Activated T-helper 2 cell treated with anti-CD3 and anti-CD28 coated beads, Interferon-gamma antibody, Interleukin-2, Interleukin-4, amounts not matched to agents 10 μg/mL and 5 μg/mL and 100 μg/mL, durations not matched to agents 14 hours and 24 hours and 36 hours (primary cell): ENCODE measurements at regions not wholly inside any gene's neighbourhood (a gene's known extent, or its start where the extent isn't known, plus 50 kb on each side); places are given as distances from the start of the nearest gene placed in this dataset.

Source experiments
- DNase-seq: peaks from one replicate; pipeline ENCODE4 v3.0.0; 2021; ENCODE audit warnings: low spot score
- H3K27ac Mint-ChIP-seq: one replicate; pipeline ENCODE4 v1.8.0; 2021; ENCODE audit warnings: mixed read lengths
- H3K27me3 Mint-ChIP-seq: one replicate; pipeline ENCODE4 v1.8.0; 2021; ENCODE audit warnings: low read depth, mixed read lengths
- H3K36me3 Mint-ChIP-seq: one replicate; pipeline ENCODE4 v1.8.0; 2021; ENCODE audit warnings: low read depth, mixed read lengths
- H3K4me1 Mint-ChIP-seq: one replicate; pipeline ENCODE4 v1.8.0; 2021; ENCODE audit warnings: low read depth, mixed read lengths
- H3K4me3 Mint-ChIP-seq: one replicate; pipeline ENCODE4 v1.8.0; 2021; ENCODE audit warnings: low read depth, mild to moderate bottlenecking, moderate library complexity, mixed read lengths
- H3K9me3 Mint-ChIP-seq: one replicate; pipeline ENCODE4 v1.8.0; 2021; ENCODE audit warnings: mixed read lengths
- intact Hi-C: fragments of 100-400 bp; cut with micrococcal nuclease; formaldehyde crosslinking; loops from one replicate; pipeline ENCODE4 v1.15.1; 2023

- no peak overlapping the region for H3K27ac Mint-ChIP-seq
- H3K27me3 Mint-ChIP-seq = no peaks in the 10 kb centered on the region
- H3K4me1 Mint-ChIP-seq = no peaks in the 10 kb centered on the region
- no peaks in the 10 kb centered on the region for H3K36me3 Mint-ChIP-seq
- no peak for DNase-seq
- intact Hi-C loops = no loop called here
- no peaks in the 10 kb centered on the region for H3K9me3 Mint-ChIP-seq
- no peak overlapping the region for H3K4me3 Mint-ChIP-seq
Observed at GRCh38 chr6:22886650-22887581, 317.6 kb downstream of the HDGFL1 start.

DNA sequence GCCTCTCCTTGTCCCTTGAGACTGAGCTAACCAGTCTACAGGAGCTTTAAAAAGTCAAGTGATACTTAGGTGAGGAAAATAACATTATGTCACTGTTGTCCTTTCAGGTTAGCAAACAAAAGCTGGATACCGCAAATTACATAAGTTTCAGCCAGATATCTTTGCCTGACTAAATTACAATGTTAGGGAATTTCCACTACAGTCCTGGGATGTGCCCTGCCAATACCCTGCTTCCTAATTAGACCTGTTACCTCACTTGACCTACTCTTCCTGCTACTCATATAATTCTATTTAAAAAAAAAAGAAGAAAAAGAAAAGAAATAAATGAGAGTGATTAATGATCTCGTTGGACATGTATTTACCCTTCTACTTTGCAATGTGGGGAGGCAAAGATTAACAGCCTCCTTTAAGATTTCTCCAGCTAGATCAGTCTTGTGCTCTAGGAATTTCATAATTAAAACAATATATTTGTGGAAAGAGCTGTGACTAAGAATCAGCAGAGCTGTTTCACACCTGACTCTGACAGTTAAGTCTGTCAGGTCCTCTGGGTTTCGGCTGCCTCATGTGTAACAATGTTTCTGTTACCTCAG, 318.9 kb downstream of the HDGFL1 start:
- H3K27ac Mint-ChIP-seq = no peak overlapping the region
- intact Hi-C loops = no loop called here
- DNase-seq = no peak
- no peaks in the 10 kb centered on the region for H3K4me1 Mint-ChIP-seq
- H3K9me3 Mint-ChIP-seq = no peaks in the 10 kb centered on the region
- no peaks in the 10 kb centered on the region for H3K27me3 Mint-ChIP-seq
- no peak overlapping the region for H3K4me3 Mint-ChIP-seq
- H3K36me3 Mint-ChIP-seq = no peaks in the 10 kb centered on the region

GRCh38 chr6:22891934-22892333, 322.6 kb downstream of the HDGFL1 start:
- H3K9me3 Mint-ChIP-seq = no peaks in the 10 kb centered on the region
- H3K36me3 Mint-ChIP-seq = no peaks in the 10 kb centered on the region
- no peaks in the 10 kb centered on the region for H3K4me1 Mint-ChIP-seq
- H3K4me3 Mint-ChIP-seq = no peak overlapping the region
- DNase-seq = no peak
- no peak overlapping the region for H3K27ac Mint-ChIP-seq
- intact Hi-C loops = no loop called here
- no peaks in the 10 kb centered on the region for H3K27me3 Mint-ChIP-seq

GRCh38 chr6:22892452-22892851, 323.1 kb downstream of the HDGFL1 start:
- intact Hi-C loops = no loop called here
- Mint-ChIP-seq H3K27ac (no peak overlapping the region), H3K4me1 (no peaks in the 10 kb centered on the region), H3K4me3 (no peak overlapping the region), H3K27me3 (no peaks in the 10 kb centered on the region), H3K9me3 (no peaks in the 10 kb centered on the region), H3K36me3 (no peaks in the 10 kb centered on the region)
- DNase-seq = no peak

GRCh38 chr6:22896696-22897095, 327.3 kb downstream of the HDGFL1 start:
- Mint-ChIP-seq H3K4me3 (no peak overlapping the region), H3K27ac (no peak overlapping the region), H3K4me1 (no peaks in the 10 kb centered on the region), H3K9me3 (no peaks in the 10 kb centered on the region), H3K36me3 (no peaks in the 10 kb centered on the region), H3K27me3 (no peaks in the 10 kb centered on the region)
- intact Hi-C loops = no loop called here
- DNase-seq = no peak

- H3K9me3 Mint-ChIP-seq = no peaks in the 10 kb centered on the region
- no peak overlapping the region for H3K4me3 Mint-ChIP-seq
- DNase-seq = no peak
- H3K36me3 Mint-ChIP-seq = no peaks in the 10 kb centered on the region
- no peaks in the 10 kb centered on the region for H3K27me3 Mint-ChIP-seq
- intact Hi-C loops = no loop called here
- no peak overlapping the region for H3K27ac Mint-ChIP-seq
- no peaks in the 10 kb centered on the region for H3K4me1 Mint-ChIP-seq
Observed at GRCh38 chr6:22899426-22899825, 330.1 kb downstream of the HDGFL1 start.

GRCh38 chr6:22903826-22904225, 334.5 kb downstream of the HDGFL1 start:
- intact Hi-C loops = no loop called here
- H3K4me3 Mint-ChIP-seq = no peak overlapping the region
- no peaks in the 10 kb centered on the region for H3K27me3 Mint-ChIP-seq
- no peak for DNase-seq
- H3K27ac Mint-ChIP-seq = no peak overlapping the region
- H3K4me1 Mint-ChIP-seq = no peaks in the 10 kb centered on the region
- no peaks in the 10 kb centered on the region for H3K9me3 Mint-ChIP-seq
- no peaks in the 10 kb centered on the region for H3K36me3 Mint-ChIP-seq

DNA sequence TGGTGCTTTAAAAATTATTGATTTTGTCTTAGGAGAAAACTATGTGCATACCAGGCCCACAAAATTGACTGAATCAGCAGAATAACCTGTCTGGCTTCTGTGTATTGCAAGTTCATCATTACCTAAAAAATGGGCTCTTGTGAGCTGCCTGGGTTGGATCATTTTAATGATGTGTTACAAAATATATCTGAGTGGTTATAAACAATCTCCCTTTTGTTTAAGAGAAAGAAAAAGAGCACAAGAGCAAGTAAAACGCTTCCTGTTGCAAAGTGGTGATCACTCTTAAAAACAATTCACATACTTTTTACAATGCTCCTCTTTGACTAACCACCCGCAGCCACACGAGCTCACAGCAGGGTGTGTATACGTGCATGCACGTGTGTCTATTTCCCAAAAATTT, 335.1 kb downstream of the HDGFL1 start:
- no peaks in the 10 kb centered on the region for H3K4me1 Mint-ChIP-seq
- no peak overlapping the region for H3K27ac Mint-ChIP-seq
- H3K4me3 Mint-ChIP-seq = no peak overlapping the region
- no peaks in the 10 kb centered on the region for H3K27me3 Mint-ChIP-seq
- H3K9me3 Mint-ChIP-seq = no peaks in the 10 kb centered on the region
- no peak for DNase-seq
- no peaks in the 10 kb centered on the region for H3K36me3 Mint-ChIP-seq
- intact Hi-C loops = no loop called here

- Mint-ChIP-seq H3K4me3 (no peak overlapping the region), H3K27me3 (no peaks in the 10 kb centered on the region), H3K27ac (no peak overlapping the region), H3K9me3 (no peaks in the 10 kb centered on the region), H3K36me3 (no peaks in the 10 kb centered on the region), H3K4me1 (no peaks in the 10 kb centered on the region)
- DNase-seq = no peak
- intact Hi-C loops = no loop called here
Observed at GRCh38 chr6:22906091-22906549, 336.8 kb downstream of the HDGFL1 start.

DNA sequence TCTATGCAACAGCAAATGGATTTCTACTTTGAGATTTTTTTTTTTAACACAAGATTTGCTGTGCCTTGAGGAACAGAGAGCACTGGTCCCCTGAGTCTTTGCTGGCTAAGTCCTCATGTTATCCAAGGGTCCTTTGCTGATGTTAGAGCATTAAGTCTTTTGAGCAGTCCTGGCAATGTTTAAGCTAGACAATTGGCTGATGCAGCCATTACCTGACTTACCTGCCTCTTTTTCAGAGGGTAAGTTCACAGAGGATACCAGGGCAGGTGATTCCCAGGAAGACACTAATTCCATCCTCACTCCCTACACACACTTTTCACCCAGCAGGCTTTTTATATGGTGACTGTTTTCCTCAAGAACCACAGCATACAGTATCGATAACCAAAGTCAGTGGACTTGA, 337.7 kb downstream of the HDGFL1 start:
- Mint-ChIP-seq H3K27me3 (no peaks in the 10 kb centered on the region), H3K4me1 (no peaks in the 10 kb centered on the region), H3K9me3 (no peaks in the 10 kb centered on the region), H3K4me3 (no peak overlapping the region), H3K27ac (no peak overlapping the region), H3K36me3 (no peaks in the 10 kb centered on the region)
- intact Hi-C loops = no loop called here
- DNase-seq = no peak

DNA sequence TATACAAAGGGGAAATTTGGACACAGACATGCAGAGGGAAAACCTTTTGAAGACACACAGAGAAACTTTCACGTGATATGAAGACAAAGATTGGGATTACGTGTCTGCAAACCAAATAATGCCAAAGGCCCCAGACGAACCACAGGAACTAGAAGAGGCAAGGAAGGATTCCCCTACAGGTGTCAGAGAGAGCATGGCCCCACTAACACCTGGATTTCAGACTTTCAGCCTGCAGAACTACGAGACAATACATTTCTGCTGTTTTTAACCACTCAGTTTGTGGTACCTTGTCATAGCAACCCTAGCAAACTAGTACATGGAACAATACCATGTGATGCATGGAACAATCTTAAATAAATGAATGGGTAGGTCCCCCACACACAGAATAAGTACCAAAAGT, 341.0 kb downstream of the HDGFL1 start:
- intact Hi-C loops = no loop called here
- Mint-ChIP-seq H3K27me3 (no peaks in the 10 kb centered on the region), H3K9me3 (no peaks in the 10 kb centered on the region), H3K4me3 (no peak overlapping the region), H3K27ac (no peak overlapping the region), H3K36me3 (no peaks in the 10 kb centered on the region), H3K4me1 (no peaks in the 10 kb centered on the region)
- no peak for DNase-seq

- DNase-seq = no peak
- H3K4me1 Mint-ChIP-seq = no peaks in the 10 kb centered on the region
- H3K27ac Mint-ChIP-seq = no peak overlapping the region
- H3K9me3 Mint-ChIP-seq = peaks cover 5% of the 10 kb centered on the region
- H3K4me3 Mint-ChIP-seq = no peak overlapping the region
- H3K36me3 Mint-ChIP-seq = no peaks in the 10 kb centered on the region
- intact Hi-C loops = no loop called here
- no peaks in the 10 kb centered on the region for H3K27me3 Mint-ChIP-seq
Observed at GRCh38 chr6:22913612-22914011, 344.2 kb downstream of the HDGFL1 start.

DNA sequence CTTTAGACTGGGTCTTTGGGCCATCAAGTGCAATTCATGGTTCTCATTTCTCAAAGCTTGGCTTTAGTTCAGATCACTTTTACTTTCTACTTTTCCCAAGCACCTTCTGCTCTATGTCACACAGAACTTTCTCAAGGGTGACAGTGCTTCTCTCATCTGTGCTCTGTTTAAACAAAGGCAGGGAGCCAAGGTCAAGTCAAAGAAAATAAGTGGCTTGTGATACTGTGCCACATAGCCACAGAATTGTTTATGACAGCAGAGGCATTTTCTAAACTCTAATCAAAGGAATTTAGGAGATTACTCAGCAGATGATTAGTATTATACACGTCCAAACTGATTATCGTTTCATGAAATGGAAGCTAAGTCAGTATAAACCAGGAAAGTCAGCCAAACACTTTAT, 348.0 kb downstream of the HDGFL1 start:
- Mint-ChIP-seq H3K4me1 (no peaks in the 10 kb centered on the region), H3K27ac (no peak overlapping the region), H3K27me3 (no peaks in the 10 kb centered on the region), H3K9me3 (peaks cover 5% of the 10 kb centered on the region), H3K4me3 (no peak overlapping the region), H3K36me3 (no peaks in the 10 kb centered on the region)
- no peak for DNase-seq
- intact Hi-C loops = no loop called here
